T-helper 1 cell (primary cell): ENCODE measurements at regions not wholly inside any gene's neighbourhood (a gene's known extent, or its start where the extent isn't known, plus 50 kb on each side); places are given as distances from the start of the nearest gene placed in this dataset.
"Not testable (repeated sequence)": the region's sequence is repeated elsewhere in the genome, so short reads cannot be mapped to it uniquely, and the experiment has no call there.

Experiments
- DNase-seq, 5 donors: peaks; one replicate each; pipeline ENCODE4 v3.0.0-alpha.2; 2012 to 2020

- no peak for DNase-seq
Observed at GRCh38 chr5:51802551-51803184, 419.4 kb downstream of the ISL1 start.

- no peak for DNase-seq
Observed at GRCh38 chr5:51806677-51807076, 423.4 kb downstream of the ISL1 start.

- no peak for DNase-seq
Observed at GRCh38 chr5:51810592-51810991, 427.3 kb downstream of the ISL1 start.

- no peak for DNase-seq
Observed at GRCh38 chr5:51811883-51812471, 428.7 kb downstream of the ISL1 start.

GRCh38 chr5:51814817-51815216 is 431.6 kb downstream of the ISL1 start:
- DNase-seq = not testable (repeated sequence)

GRCh38 chr5:51816427-51816826 is 433.2 kb downstream of the ISL1 start:
- DNase-seq = no peak

GRCh38 chr5:51821697-51822096 is 438.4 kb downstream of the ISL1 start:
- no peak for DNase-seq

- DNase-seq = no peak
Observed at GRCh38 chr5:51829230-51829629, 446.0 kb downstream of the ISL1 start.

- DNase-seq = no peak
Observed at GRCh38 chr5:51829691-51830090, 446.4 kb downstream of the ISL1 start.

- DNase-seq = no peak
Observed at GRCh38 chr5:51832934-51833470, 449.8 kb downstream of the ISL1 start.

GRCh38 chr5:51838459-51838858 is 455.2 kb downstream of the ISL1 start:
- no peak for DNase-seq

GRCh38 chr5:51843893-51844292 is 460.6 kb downstream of the ISL1 start:
- DNase-seq = no peak

- no peak for DNase-seq
Observed at GRCh38 chr5:51846015-51846414, 462.8 kb downstream of the ISL1 start.

- DNase-seq = no peak
Observed at GRCh38 chr5:51859624-51860023, 476.4 kb downstream of the ISL1 start.

- DNase-seq = no peak
Observed at GRCh38 chr5:51860532-51861018, 477.3 kb downstream of the ISL1 start.

GRCh38 chr5:51872144-51872543 is 488.9 kb downstream of the ISL1 start:
- DNase-seq = no peak

GRCh38 chr5:51881901-51882300 is 498.7 kb downstream of the ISL1 start:
- DNase-seq = no peak

GRCh38 chr5:51882647-51883046 is 499.4 kb downstream of the ISL1 start:
- no peak for DNase-seq

GRCh38 chr5:51889703-51890102 is 506.5 kb downstream of the ISL1 start:
- no peak for DNase-seq

- no peak for DNase-seq
Observed at GRCh38 chr5:51890435-51891116, 507.3 kb downstream of the ISL1 start.

GRCh38 chr5:51892680-51893079 is 509.4 kb downstream of the ISL1 start:
- DNase-seq = no peak

GRCh38 chr5:51895834-51896233 is 512.6 kb downstream of the ISL1 start:
- no peak for DNase-seq

GRCh38 chr5:51902512-51902911 is 519.3 kb downstream of the ISL1 start:
- no peak for DNase-seq

- no peak for DNase-seq
Observed at GRCh38 chr5:51908215-51908614, 525.0 kb downstream of the ISL1 start.
